ENCODE measurements at regions not wholly inside any gene's neighbourhood (a gene's known extent, or its start where the extent isn't known, plus 50 kb on each side); places are given as distances from the start of the nearest gene placed in this dataset.

DNA sequence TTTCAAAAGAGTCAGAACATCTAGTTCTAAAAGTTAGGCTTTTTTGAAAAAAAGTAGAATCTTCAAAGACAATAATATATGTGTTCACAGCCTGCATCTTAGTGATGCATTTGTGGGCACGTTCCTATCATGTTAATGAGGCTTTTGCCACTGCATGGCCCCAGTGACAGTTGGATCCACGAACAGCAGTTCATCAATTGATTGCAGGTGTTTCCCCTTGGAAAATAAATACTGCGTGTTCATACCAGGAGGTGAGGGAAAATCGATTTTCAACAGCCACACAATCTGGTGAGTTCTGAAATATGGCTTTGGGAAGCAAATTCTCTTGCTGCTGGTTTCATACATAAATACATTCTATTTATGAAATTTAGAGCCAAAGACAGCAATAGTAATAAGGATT lies 343.8 kb upstream of the SLC10A2 start:
- in situ Hi-C loops (cut with HindIII; ENCODE audit: low sequenced_read_pairs), result no loop called here

DNA sequence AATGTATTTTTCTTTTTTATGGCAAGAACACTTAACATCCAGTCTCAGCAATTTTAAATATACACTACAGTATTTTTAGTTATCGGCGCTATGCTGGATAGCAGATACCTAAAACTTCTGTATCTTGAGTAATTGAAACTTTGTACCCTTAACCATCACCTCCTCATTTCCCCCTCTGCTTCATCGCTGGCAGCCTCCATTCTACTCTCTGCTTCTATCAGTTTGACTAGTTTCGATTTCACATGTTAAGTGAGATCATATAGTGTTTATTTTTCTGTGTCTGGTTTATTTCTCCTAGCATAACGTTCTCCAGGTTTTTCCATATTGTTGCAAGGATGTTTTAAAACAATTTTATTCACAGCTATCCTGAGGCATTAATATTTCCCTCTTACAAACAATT lies 340.8 kb upstream of the SLC10A2 start:
- in situ Hi-C loops (cut with HindIII; ENCODE audit: low sequenced_read_pairs), result no loop called here

DNA sequence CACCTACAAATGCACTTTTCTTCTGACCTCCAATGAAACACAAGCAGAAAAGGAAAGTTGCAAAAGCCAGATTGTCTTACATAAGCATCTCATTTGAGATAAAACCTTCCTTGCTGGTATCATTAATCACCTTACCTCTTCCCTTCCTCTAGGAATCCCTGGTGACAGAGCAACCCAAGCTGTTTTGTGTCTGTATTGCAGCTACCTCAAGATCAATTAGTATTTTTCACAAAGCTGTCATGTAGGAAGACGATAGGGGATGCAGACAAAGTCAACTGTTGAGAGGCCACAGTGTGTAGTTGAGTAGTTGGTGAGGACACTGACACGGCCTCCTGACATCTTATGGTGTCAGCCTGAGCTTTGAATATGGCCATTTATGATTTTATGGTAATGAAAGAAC lies 339.1 kb upstream of the SLC10A2 start:
- in situ Hi-C loops (cut with HindIII; ENCODE audit: low sequenced_read_pairs), result no loop called here

- in situ Hi-C loops (cut with HindIII; ENCODE audit: low sequenced_read_pairs), result no loop called here
These were observed 337.6 kb upstream of the SLC10A2 start for GRCh38 chr13:103403814-103404213.

DNA sequence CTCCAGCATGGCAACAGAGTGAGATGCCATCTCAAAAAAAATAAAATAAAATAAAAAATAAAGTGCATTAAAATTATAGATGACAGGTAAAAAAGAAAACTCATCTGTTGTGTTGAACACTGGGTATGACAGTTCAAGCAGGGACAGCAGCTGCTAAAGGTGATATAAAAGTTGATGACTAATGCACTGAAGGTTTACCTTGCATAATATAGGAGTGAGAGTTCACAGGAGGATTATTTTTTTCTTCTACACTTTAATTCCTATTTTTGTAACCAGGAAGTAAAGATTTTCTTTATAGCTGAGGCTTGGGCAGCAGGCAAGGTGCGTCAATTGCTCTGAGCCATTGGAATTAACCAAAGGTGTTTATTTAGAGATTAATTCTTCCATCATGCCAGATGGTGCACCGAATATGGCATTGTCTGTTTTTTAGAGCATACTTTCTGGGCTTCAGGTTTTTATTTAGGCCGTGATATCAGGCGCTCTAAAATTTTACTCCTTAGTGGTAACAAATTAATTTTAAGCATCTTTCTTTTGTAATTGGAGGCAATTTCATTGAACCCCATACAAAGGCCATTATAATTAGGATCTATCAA lies 337.0 kb upstream of the SLC10A2 start:
- in situ Hi-C loops (cut with HindIII; ENCODE audit: low sequenced_read_pairs), result no loop called here

DNA sequence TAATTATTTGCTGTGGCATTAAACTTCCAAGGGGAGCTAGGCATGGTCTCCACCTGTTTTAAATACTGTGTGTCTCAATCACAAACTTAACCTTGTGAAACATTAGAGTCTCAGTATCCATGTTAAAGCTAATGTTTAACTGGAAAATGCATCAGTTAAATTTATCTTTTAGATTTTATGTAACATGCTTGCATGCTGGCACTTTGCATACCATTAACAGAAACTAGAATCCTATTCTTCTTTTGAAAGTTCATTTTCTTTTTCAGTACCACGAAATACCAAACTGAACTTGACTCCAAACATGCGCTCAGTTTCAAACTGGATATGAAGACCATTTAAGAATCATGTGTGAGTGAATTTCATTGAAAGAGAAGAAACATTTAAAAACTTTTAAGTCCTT lies 328.9 kb upstream of the SLC10A2 start:
- in situ Hi-C loops (cut with HindIII; ENCODE audit: low sequenced_read_pairs), result no loop called here

DNA sequence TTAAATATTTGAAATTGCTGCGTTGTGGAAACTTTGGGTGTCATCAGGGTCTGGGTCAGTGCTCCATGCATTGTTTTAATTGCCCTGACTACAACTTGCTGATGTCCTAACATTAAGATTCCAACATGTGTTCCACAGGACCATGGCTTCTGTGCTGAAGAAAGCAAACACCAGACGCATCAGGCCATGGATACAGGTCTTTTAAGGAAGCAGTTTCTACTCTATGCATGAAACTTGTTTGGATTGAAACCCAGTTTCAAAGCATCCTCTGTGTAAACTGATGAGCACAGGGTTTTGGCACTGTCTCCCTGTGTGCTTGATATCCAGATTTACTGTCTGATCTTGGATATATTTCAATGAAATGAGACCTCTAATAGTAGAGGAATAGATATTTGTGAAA lies 328.4 kb upstream of the SLC10A2 start:
- in situ Hi-C loops (cut with HindIII; ENCODE audit: low sequenced_read_pairs), result no loop called here

GRCh38 chr13:103391936-103392335 lies 325.7 kb upstream of the SLC10A2 start:
- in situ Hi-C loops (cut with HindIII; ENCODE audit: low sequenced_read_pairs), result no loop called here

GRCh38 chr13:103388839-103389238 lies 322.6 kb upstream of the SLC10A2 start:
- in situ Hi-C loops (cut with HindIII; ENCODE audit: low sequenced_read_pairs), result loop anchor here (5.0 kb wide), 1 partner anchor 73 kb away; no protein-coding TSS in a partner anchor

DNA sequence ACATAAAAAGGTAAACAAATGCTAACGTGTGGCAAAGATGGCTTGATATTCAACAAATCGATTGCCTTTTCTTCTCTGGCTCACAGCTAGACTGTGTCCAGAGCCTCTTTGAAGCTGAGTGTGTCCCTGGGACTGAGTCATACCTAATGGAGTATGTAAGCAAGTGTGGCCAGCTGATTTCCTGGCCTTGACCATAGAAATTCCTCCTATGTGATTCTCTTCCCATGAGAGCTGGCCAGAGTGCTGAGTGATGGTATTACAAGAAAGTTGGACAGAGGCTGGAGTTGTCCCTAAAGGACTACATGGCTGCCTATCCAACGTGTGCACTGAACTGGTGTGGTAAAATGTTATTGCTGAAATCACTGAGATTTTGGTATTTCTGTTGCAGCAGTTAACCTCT lies 320.1 kb upstream of the SLC10A2 start:
- in situ Hi-C loops (cut with HindIII; ENCODE audit: low sequenced_read_pairs), result loop anchor here (5.0 kb wide), 1 partner anchor 76 kb away; no protein-coding TSS in a partner anchor

DNA sequence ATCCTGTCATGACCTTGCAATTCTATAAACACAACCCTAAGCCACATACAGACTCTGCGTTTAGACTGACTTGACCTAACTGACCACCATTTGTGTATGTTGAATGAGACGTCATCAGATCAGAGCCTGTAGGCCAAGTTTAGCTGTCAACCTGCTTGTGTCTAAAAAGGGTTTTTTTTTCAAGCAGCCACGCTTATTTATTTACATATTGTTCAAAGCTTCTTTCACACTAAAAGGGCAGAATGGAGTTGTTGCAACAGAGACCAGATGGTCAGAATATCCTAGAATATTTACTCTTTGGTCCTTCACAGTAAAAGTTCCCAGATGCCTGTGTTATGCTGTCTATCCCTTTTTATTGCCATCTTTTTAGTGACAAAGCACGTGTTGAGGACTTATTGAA lies 307.7 kb upstream of the SLC10A2 start:
- in situ Hi-C loops (cut with HindIII; ENCODE audit: low sequenced_read_pairs), result no loop called here

DNA sequence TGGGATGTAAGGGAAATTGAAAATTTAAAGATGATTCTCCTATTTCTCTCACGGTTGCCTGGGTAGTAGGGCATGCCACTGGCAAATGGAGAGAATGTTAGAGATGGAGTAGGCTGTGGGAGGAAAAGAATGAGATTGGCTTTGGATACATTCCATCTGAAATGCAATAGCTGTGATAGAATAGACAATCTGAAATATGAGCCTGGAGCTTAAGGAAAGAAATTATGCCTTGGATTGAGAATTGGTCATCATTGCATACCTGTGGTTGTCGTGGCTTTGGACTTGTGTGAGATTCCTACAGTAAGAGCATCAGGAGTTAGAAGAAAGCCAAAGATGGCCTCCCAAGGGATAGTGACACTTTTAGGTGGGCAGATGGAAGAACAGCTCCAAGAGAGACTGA lies 305.1 kb upstream of the SLC10A2 start:
- in situ Hi-C loops (cut with HindIII; ENCODE audit: low sequenced_read_pairs), result no loop called here

GRCh38 chr13:103370790-103371189 lies 304.6 kb upstream of the SLC10A2 start:
- in situ Hi-C loops (cut with HindIII; ENCODE audit: low sequenced_read_pairs), result no loop called here

GRCh38 chr13:103358255-103358932 lies 292.2 kb upstream of the SLC10A2 start:
- in situ Hi-C loops (cut with HindIII; ENCODE audit: low sequenced_read_pairs), result no loop called here

GRCh38 chr13:103356226-103356864 lies 290.1 kb upstream of the SLC10A2 start:
- in situ Hi-C loops (cut with HindIII; ENCODE audit: low sequenced_read_pairs), result no loop called here

DNA sequence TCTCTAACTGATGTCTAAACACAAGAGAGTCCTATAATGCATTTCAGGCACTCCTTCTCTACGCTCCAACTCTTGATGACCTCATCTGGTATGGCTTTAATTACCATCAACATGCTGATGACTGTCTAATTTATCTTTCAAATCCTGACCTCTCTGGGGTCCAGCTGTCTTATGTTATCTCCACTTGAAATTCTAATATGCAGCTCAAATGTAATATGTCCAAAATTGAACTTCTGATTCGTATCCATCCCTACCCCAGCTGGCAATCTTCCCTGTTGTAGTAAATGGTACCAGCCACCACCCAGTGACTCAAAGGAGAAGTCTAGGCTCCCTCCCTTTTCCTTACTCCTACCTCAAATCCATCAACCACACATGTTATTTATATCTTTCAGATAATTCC lies 288.0 kb upstream of the SLC10A2 start:
- in situ Hi-C loops (cut with HindIII; ENCODE audit: low sequenced_read_pairs), result no loop called here

DNA sequence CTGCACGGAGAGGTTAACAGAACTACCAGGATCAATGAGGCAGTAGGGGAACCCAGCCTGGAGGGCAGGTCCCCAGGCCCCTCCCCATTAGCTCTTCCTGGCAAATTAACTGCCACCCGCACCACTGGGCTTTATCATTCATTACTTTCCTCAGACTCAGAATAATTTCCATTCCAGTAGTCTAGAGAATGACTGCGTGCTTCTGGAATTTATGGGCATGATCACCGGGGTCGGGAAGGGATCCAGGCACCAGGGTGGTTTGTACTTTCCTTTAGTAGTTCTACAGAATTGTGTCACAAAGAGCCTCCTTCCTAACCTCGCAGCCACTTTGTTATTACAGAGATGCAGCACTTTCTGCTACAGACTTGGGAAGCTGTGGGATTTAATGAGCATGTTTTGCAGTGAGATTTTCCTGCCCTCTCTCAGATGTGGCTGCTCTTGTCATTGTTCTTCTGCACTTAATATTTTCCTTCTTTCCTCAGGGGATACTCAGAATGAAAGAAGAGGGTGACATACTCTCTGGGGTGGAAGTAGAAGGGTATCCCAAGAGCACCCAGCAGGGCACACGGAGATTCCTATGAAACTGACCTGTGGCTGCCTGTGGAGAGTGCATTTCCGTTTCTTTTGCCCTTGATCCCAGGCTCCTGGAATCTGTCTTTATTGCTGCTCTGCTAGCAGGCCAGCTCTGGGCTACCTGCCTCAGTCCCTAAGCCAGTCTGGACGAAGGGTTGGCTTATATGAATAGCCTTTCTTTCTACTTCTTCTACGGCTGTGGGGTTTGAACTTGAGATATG lies 285.0 kb upstream of the SLC10A2 start:
- in situ Hi-C loops (cut with HindIII; ENCODE audit: low sequenced_read_pairs), result no loop called here

- in situ Hi-C loops (cut with HindIII; ENCODE audit: low sequenced_read_pairs), result no loop called here
These were observed 283.9 kb upstream of the SLC10A2 start for GRCh38 chr13:103350147-103350546.

DNA sequence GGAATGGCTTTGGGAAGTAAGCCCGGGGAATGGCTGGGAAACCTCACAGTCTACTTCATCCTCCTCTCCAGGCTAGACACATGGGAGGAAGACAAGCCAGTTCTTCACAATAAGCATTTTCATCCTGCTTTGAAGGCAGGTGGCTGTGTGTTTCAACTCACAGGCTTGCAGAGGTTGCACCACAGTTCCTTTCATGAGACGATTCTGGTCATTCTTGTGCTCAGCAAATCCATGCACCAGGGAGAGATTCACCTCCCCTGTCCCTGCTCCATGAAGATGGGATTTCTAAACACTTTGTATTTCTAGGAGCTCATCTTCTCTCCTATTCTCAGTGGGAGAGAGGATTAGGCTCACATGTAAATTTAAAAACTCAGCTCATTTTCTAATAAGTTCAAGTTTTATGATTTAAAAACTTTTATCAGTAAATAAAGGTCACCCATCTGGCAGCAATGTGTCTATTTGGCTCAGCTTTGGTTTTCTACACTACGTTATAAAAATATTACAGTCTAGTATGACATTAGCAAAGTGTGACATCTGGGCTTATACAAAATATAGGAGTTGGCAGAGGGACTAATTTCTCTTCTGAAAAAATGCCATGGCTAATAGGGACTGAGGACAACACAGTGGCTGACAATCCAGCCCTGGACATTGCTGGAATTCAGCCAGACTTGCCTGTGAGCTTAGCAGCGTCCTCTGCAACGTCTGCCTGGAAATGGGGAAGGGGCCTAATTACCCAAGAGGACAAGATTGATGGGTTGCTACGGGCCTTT lies 283.2 kb upstream of the SLC10A2 start:
- in situ Hi-C loops (cut with HindIII; ENCODE audit: low sequenced_read_pairs), result no loop called here

DNA sequence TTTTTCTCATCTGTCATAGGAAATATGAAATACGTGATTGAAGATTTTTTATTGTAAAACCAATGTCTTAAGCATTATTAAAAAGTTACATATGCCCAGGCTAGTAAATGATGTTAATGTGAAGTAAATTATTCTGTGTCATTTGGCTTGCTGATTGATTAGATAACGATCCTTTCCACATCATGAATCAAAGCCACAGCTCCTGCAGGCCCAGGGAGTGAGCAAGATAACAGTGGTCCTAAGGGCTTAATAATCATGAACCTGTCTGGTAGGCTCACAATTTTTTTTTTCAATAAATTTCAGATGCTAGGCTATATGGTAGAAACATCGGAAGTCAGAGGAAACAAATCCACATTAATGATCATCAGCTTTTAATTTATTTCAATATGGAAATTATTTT lies 269.0 kb upstream of the SLC10A2 start:
- in situ Hi-C loops (cut with HindIII; ENCODE audit: low sequenced_read_pairs), result no loop called here

DNA sequence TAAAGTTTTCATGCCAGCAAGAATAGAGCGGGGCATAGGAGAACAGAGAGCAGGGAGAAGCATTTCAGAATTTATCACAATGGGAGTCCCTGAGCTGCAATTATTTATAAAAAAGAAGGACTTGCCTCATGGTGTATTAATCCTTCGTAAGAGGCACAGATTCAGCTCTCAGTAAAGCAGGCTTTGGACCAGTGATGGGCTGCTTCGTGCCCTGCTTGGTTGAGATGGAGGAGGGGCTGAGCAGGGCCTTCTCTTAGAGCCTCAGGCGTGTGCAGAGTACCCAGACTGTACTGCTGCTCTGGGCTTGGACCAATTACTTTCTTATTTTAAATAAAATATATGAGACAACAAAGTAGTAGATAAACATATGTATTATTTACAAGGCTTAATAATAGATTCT lies 265.7 kb upstream of the SLC10A2 start:
- in situ Hi-C loops (cut with HindIII; ENCODE audit: low sequenced_read_pairs), result no loop called here
